Naive B cell (primary cell): ENCODE measurements at regions not wholly inside any gene's neighbourhood (a gene's known extent, or its start where the extent isn't known, plus 50 kb on each side); places are given as distances from the start of the nearest gene placed in this dataset.
A peak's percentile ranks its signal among the peaks of the same experiment; 100 is the strongest.
"Not testable (repeated sequence)": the region's sequence is repeated elsewhere in the genome, so short reads cannot be mapped to it uniquely, and the experiment has no call there.

ENCODE experiments used
- ATAC-seq, 2 donors: fragments of 150-1000 bp; cut with Tn5 transposase; 2 replicates each; pipeline ENCODE4 v1.10.0; 2021; ENCODE audit warnings: low read depth in 2 of 2, mild to moderate bottlenecking in 2 of 2, moderate library complexity in 2 of 2
- DNase-seq: peaks from one replicate; pipeline ENCODE4 v3.0.0; 2022
- H3K27ac Mint-ChIP-seq, 6 donors: one replicate each; pipeline ENCODE4 v1.8.0; 2020 to 2022; ENCODE audit warnings: mild to moderate bottlenecking in 6 of 6, mixed read lengths in 6 of 6, moderate library complexity in 5 of 6, inconsistent platforms in 2 of 6
- H3K27me3 Mint-ChIP-seq, 3 donors: one replicate each; pipeline ENCODE4 v1.8.0; 2021 to 2022; ENCODE audit warnings: mixed read lengths in 3 of 3, mild to moderate bottlenecking in 1 of 3
- H3K36me3 Mint-ChIP-seq, 2 donors: one replicate each; pipeline ENCODE4 v1.8.0; 2020 to 2022; ENCODE audit warnings: mixed read lengths in 2 of 2, inconsistent platforms in 1 of 2, mild to moderate bottlenecking in 1 of 2
- H3K4me1 Mint-ChIP-seq, 3 donors: one replicate each; pipeline ENCODE4 v1.8.0; 2020 to 2022; ENCODE audit warnings: mixed read lengths in 3 of 3, inconsistent platforms in 1 of 3, mild to moderate bottlenecking in 1 of 3, moderate library complexity in 1 of 3
- H3K4me3 Mint-ChIP-seq, 8 donors: one replicate each; pipeline ENCODE4 v1.8.0; 2020 to 2022; ENCODE audit warnings: mild to moderate bottlenecking in 8 of 8, mixed read lengths in 8 of 8, moderate library complexity in 8 of 8, inconsistent platforms in 2 of 8
- H3K9me3 Mint-ChIP-seq, 7 donors: one replicate each; pipeline ENCODE4 v1.8.0; 2020 to 2022; ENCODE audit warnings: mixed read lengths in 7 of 7, mild to moderate bottlenecking in 5 of 7, inconsistent platforms in 2 of 7, moderate library complexity in 1 of 7

DNA sequence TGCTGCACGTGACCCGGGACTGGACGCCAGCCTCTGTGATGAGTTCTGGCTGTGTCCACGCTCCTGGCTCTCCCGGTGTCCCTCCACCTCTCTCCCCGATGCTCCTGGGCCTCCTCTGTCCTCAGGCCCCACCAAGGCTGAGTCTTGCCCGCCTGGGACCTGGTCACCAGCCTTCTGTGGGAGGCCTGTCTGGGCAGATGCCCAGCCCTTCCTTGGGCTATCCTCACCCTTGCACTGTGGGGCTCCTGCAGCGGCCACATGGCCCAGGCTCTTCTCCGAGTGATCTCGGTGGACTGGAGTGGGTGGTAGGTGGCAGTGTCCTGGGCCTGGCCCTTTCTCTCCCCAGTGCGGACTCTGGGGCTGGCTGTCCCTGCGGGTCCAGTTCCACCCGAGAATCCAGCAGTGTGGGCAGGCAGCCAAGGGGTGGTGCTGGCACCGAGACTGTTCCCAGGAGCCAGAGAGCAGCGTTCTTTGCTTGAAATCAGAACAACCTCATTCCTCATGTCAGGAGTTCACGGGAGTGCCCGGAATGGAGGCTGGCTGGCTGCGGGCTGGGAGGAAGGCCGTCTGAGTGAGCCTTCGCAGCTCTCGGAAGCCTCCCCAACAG lies 94.6 kb downstream of the TMEM121 start:
- DNase-seq, ATAC-seq, H3K9me3 Mint-ChIP-seq, H3K36me3 Mint-ChIP-seq, H3K4me3 Mint-ChIP-seq, H3K27ac Mint-ChIP-seq: not testable (repeated sequence)
- Mint-ChIP-seq H3K27me3 (peaks cover 0 to 11% (median 8%) of the 10 kb centered on the region in 3 donors), H3K4me1 (peaks cover 8 to 22% (median 11%) of the 10 kb centered on the region in 3 donors)

DNA sequence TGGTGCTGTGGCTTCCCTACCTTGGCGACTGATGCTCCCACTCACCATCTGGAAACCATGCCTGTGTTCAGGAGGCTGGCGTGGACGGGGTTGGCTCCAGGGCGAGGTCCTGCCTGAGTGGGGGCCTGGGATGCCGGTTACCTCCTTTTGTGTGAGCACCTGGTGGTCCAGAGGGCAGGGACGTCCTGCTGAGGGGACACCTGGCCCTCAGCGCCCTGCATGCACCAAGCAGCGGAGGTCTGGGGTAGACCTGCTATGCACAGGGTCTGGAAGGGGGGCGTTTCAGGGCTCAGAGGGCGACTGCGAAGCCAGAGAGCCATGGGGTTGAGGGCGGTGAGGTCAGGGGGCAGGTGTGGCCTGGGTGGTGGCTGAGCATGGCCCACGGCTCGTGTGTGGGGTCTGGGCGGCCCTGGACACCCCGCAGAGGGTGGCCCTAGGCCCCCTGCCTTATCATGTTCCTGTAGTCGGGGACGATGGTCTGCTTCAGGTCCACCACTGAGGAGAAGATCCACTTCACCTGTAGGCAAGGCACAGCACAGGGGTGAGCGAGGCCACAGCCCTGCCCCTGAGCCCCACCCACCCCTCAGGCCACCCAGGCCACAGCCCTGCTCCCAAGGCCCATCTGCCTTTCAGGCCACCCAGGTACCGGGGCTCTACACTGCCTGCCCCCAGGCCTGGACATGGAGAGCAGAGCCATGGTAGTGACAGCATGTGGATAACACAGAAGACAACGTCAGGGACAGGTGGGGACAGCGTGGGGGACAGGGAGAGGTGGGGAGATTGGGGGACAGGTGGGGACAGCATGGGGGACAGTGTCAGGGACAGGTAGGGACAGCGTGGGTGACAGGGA lies 95.3 kb downstream of the TMEM121 start:
- H3K4me3 Mint-ChIP-seq, result not testable (repeated sequence)

DNA sequence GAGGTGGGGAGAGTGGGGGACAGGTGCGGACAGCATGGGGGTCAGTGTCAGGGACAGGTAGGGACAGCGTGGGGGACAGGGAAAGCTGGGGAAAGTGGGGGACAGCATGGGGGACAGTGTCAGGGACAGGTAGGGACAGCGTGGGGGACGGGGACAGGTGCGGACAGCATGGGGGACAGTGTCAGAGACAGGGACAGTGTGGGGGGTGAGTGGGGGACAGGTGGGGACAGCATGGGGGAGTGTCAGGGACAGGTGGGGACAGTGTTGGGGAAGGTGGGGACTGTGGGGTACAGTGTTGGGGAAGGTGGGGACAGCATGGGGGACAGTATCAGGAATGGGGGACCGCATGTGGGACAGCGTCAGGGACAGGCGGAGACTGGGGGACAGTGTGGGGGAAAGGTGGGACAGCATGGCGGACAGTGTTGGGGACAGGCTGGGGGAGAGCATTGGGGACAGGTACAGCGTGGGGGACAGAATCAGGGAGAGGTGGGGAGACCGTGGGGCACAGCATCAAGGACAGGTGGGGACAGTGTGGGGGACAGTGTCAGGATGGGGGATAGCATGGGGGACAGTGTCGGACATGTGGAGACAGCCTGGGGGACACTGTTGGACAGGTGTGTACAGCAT lies 96.1 kb downstream of the TMEM121 start:
- Mint-ChIP-seq H3K4me3 (no peak overlapping the region), H3K27me3 (peaks cover 0 to 8% (median 3%) of the 10 kb centered on the region in 3 donors), H3K4me1 (peaks cover 3 to 14% (median 6%) of the 10 kb centered on the region in 3 donors), H3K36me3 (no peaks in the 10 kb centered on the region), H3K9me3 (no peaks in the 10 kb centered on the region), H3K27ac (peak overlapping the region in 2 of 6 donors; percentile 37 to 67)
- ATAC-seq (no peak), DNase-seq (no peak)

More for the DNA sequence above, 95.3 kb downstream of the TMEM121 start:
- H3K36me3 Mint-ChIP-seq, ATAC-seq, DNase-seq, H3K9me3 Mint-ChIP-seq, H3K27ac Mint-ChIP-seq: not testable (repeated sequence)
- Mint-ChIP-seq H3K4me1 (peaks cover 8 to 21% (median 11%) of the 10 kb centered on the region in 3 donors), H3K27me3 (peaks cover 0 to 11% (median 8%) of the 10 kb centered on the region in 3 donors)

DNA sequence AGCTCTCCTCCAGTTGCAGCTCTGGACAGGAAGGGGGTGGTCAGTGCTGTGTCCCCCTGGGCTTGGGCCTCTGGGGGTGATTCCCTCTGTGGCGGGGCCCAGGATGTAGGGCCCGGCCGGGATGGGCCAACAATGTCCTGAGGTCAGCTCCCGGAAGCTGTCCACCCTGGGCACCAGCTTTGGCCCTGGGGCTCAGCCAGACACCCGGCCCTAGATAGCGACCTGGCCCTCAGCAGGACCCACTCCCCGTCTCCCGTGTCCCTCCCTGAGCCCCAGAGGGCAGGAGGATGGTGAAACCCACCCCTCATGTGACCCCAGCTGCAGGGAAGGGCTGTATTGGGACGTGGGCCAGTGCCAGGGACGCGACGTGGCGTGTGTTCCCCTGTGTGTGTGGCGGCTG lies 96.8 kb downstream of the TMEM121 start:
- H3K9me3 Mint-ChIP-seq, DNase-seq, H3K36me3 Mint-ChIP-seq, ATAC-seq, H3K4me3 Mint-ChIP-seq, H3K27me3 Mint-ChIP-seq: not testable (repeated sequence)
- Mint-ChIP-seq H3K27ac (peak overlapping the region in 1 of 6 donors; percentile 63), H3K4me1 (peaks cover 0 to 10% (median 3%) of the 10 kb centered on the region in 3 donors)

DNA sequence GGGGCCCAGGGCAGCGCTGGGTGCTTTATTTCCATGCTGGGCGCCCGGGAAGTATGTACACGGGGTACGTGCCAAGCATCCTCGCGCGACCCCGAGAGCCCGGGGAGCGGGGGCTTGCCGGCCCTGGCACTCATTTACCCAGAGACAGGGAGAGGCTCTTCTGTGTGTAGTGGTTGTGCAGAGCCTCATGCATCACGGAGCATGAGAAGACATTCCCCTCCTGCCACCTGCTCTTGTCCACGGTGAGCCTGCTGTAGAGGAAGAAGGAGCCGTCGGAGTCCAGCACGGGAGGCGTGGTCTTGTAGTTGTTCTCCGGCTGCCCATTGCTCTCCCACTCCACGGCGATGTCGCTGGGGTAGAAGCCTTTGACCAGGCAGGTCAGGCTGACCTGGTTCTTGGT lies 98.0 kb downstream of the TMEM121 start:
- H3K4me1 Mint-ChIP-seq, result peaks cover 2 to 12% (median 5%) of the 10 kb centered on the region in 3 donors
- not testable (repeated sequence) for ATAC-seq, DNase-seq, H3K36me3 Mint-ChIP-seq, H3K9me3 Mint-ChIP-seq, H3K27me3 Mint-ChIP-seq, H3K4me3 Mint-ChIP-seq
- H3K27ac Mint-ChIP-seq, result peak overlapping the region in 1 of 6 donors; percentile 65

DNA sequence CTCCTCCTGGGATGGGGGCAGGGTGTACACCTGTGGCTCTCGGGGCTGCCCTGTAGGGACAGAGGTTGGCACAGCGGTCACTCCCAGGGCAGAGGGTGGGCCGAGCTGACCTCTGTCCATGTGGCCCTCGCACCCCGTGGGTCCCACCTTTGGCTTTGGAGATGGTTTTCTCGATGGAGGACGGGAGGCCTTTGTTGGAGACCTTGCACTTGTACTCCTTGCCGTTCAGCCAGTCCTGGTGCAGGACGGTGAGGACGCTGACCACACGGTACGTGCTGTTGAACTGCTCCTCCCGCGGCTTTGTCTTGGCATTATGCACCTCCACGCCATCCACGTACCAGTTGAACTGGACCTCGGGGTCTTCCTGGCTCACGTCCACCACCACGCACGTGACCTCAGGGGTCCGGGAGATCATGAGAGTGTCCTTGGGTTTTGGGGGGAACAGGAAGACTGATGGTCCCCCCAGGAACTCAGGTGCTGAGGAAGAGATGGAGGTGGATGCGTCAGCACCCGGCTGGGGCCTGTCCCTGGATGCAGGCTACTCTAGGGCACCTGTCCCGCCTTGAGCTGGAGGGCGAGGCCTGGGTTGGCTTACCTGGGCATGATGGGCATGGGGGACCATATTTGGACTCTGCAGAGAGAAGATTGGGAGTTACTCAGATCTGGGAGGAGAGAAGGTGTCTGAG lies 98.5 kb downstream of the TMEM121 start:
- H3K4me3 Mint-ChIP-seq, ATAC-seq, DNase-seq, H3K9me3 Mint-ChIP-seq, H3K27me3 Mint-ChIP-seq, H3K36me3 Mint-ChIP-seq: not testable (repeated sequence)
- H3K27ac Mint-ChIP-seq, result peak overlapping the region in 1 of 6 donors; percentile 65
- peaks cover 8 to 17% (median 11%) of the 10 kb centered on the region in 3 donors for H3K4me1 Mint-ChIP-seq

DNA sequence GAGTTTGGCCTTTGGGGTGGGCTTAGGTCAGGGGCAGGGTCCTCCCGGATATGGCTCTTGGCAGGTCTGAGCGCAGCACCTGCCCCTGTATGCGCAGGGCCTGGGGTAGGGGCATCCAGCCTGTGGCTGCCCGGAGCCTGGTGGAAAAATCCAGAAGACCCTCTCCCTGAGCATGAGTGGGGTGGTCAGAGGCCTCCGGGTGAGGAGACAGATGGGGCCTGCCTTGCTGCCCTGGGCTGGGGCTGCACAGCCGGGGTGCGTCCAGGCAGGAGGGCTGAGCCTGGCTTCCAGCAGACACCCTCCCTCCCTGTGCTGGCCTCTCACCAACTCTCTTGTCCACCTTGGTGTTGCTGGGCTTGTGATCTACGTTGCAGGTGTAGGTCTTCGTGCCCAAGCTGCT lies 99.1 kb downstream of the TMEM121 start:
- H3K9me3 Mint-ChIP-seq, H3K36me3 Mint-ChIP-seq, H3K27me3 Mint-ChIP-seq, ATAC-seq, H3K4me3 Mint-ChIP-seq, H3K27ac Mint-ChIP-seq, DNase-seq: not testable (repeated sequence)
- peaks cover 9 to 21% (median 13%) of the 10 kb centered on the region in 3 donors for H3K4me1 Mint-ChIP-seq

DNA sequence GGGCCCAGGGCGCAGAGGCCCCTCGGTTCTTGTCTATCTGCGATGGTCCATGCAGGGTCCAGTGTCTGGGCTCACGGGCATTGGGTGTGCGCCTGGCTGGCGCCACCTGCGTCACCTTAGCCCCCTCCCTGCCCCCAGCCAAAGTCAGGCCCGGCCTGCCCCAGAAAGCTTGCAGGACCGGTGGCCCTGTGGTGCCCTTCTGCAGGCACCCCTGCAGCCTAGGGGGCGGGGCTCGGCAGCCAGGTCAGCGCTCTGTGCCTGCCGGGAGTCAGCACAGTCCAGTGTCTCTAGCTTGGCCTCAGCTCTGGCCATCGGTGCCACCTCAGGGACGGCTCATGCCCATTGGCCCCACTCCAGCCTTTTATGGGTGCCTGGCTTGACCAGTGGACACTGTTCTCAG lies 99.7 kb downstream of the TMEM121 start:
- H3K27me3 Mint-ChIP-seq, DNase-seq, H3K27ac Mint-ChIP-seq, ATAC-seq, H3K4me3 Mint-ChIP-seq, H3K9me3 Mint-ChIP-seq, H3K36me3 Mint-ChIP-seq: not testable (repeated sequence)
- peaks cover 9 to 26% (median 15%) of the 10 kb centered on the region in 3 donors for H3K4me1 Mint-ChIP-seq

DNA sequence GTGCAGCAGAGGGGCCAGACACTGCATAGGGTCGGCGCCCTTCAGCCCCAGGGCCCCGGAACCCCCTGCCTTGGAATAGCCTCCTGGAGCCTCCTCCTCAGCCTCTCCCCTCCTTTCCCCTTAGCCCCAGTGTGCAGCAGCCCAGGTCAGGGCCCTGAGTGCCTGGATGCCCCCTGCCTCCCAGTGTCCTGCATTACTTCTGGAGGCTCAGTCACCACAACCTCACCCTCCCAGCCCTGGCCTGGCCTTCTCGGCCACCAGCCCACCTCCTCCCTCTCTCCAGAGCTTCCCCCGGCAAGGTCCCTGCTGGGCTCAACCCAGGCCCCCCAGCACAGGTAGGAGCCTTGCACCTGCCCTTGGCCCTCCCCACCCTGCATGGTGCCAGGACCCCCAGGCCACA lies 100.3 kb downstream of the TMEM121 start:
- not testable (repeated sequence) for H3K27me3 Mint-ChIP-seq, H3K27ac Mint-ChIP-seq, ATAC-seq, DNase-seq, H3K4me3 Mint-ChIP-seq, H3K9me3 Mint-ChIP-seq, H3K36me3 Mint-ChIP-seq
- peaks cover 11 to 26% (median 15%) of the 10 kb centered on the region in 3 donors for H3K4me1 Mint-ChIP-seq

DNA sequence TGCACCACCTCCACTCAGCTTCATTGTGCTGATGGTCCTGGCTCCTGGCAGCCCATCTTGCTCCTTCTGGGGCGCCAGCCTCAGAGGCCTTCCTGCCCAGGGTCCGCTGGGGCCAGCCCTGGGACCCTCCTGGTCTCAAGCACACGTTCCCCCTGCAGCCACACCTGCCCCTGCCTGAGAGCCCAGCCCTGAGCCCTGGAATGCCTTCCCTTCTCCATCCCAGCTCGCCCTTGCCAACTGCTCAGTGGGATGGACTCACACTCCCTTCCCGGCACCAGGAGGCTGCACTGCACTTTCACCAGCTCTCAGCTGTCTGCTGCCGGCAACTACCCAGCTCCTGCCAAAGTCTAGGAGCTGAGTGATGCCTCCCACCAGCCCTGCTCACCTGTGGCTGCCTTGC lies 100.9 kb downstream of the TMEM121 start:
- H3K4me1 Mint-ChIP-seq, result peaks cover 15 to 29% (median 15%) of the 10 kb centered on the region in 3 donors
- DNase-seq, ATAC-seq, H3K36me3 Mint-ChIP-seq, H3K9me3 Mint-ChIP-seq, H3K27me3 Mint-ChIP-seq: not testable (repeated sequence)
- peak overlapping the region in 6 of 8 donors; percentile 55 to 70 (median 63) for H3K4me3 Mint-ChIP-seq
- peak overlapping the region in 2 of 6 donors; percentile 69 to 74 for H3K27ac Mint-ChIP-seq

DNA sequence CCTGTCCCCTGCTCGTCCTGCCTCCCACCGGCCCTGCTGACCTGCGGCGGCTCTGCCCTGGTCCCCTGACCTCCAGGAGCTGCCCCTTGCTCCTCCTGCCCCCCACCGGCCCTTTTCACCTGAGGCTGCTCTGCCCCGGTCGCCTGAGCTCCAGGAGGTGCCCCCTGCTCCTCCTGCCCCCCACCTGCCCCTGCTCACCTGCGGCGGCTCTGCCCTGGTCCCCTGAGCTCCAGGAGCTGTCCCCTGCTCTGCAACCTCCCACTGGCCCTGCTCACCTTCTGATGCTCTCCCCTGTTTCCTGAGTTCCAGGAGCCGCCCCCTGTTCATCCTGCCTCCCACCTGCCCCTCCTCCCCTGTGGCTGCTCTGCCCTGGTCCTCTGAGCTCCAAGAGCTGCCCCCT lies 101.3 kb downstream of the TMEM121 start:
- Mint-ChIP-seq H3K9me3 (peaks cover 4 to 12% (median 5%) of the 10 kb centered on the region in 7 donors), H3K36me3 (peaks cover 5 to 12% of the 10 kb centered on the region in 2 donors), H3K27me3 (peaks cover 0 to 8% (median 5%) of the 10 kb centered on the region in 3 donors), H3K27ac (peak overlapping the region in 1 of 6 donors; percentile 74), H3K4me3 (peak overlapping the region in 1 of 8 donors; percentile 55), H3K4me1 (peaks cover 14 to 29% (median 15%) of the 10 kb centered on the region in 3 donors)
- no peak for ATAC-seq
- DNase-seq, result no peak

DNA sequence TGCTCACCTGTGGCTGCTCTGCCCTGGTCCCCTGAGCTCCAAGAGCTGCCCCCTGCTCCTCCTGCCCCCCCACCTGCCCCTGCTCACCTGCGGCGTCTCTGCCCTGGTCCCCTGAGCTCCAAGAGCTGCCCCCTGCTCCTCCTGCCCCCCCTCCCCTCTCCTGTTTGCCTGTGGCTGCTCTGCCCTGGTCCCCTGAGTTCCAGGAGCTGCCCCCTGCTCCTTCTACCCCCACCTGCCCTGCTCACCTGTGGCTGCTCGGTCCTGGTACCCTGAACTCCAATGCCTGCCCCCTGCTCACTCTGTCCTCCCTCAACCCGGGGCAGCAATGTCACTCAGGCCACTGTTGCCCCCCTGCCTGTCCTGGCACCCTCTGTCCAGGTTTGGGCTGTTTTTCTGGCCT lies 101.7 kb downstream of the TMEM121 start:
- DNase-seq, H3K27ac Mint-ChIP-seq: not testable (repeated sequence)
- H3K36me3 Mint-ChIP-seq, result peaks cover 5 to 14% of the 10 kb centered on the region in 2 donors

DNA sequence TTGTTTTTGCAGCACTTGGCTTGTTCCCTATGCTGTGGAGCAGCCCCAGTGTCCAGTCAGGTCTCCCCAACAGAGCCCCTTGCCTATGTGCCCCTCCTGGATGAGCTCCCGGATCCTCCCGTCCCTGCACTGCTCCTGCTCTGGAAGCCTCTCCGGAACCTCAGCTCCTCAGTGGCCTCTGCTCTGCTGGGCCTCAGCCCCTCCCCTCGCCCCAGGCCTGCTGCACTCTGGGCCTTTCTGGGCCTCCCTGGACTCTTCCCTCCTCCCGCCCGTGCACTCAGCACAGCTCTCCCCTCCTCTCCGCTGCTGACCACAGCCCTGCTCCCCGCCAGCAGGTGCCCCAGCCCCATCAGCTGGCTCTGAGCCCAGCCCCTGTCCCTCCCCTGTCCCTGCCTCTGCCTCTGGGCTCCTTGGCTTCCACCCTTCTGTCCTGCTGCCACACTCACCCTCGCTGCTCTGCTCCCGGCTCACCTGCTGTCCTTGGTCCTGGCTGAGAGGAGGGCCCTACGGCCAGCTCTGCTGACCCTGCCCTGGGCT lies 102.2 kb downstream of the TMEM121 start:
- H3K4me3 Mint-ChIP-seq, ATAC-seq, DNase-seq, H3K27me3 Mint-ChIP-seq, H3K27ac Mint-ChIP-seq: not testable (repeated sequence)
- Mint-ChIP-seq H3K36me3 (peaks cover 5 to 14% of the 10 kb centered on the region in 2 donors), H3K4me1 (peaks cover 11 to 38% (median 15%) of the 10 kb centered on the region in 3 donors), H3K9me3 (peaks cover 5 to 16% (median 8%) of the 10 kb centered on the region in 7 donors)

More for the DNA sequence above, 101.7 kb downstream of the TMEM121 start:
- not testable (repeated sequence) for H3K4me3 Mint-ChIP-seq, ATAC-seq, H3K27me3 Mint-ChIP-seq
- Mint-ChIP-seq H3K4me1 (peaks cover 11 to 33% (median 15%) of the 10 kb centered on the region in 3 donors), H3K9me3 (peaks cover 5 to 16% (median 8%) of the 10 kb centered on the region in 7 donors)
